ENCODE measurements at regions not wholly inside any gene's neighbourhood (a gene's known extent, or its start where the extent isn't known, plus 50 kb on each side); places are given as distances from the start of the nearest gene placed in this dataset.

GRCh38 chr3:106819440-106819839 is 557.8 kb upstream of the CCDC54 start:
- no peak for TF ChIP-seq CTCF (IDR thresholded peaks at IDR 0.05; ENCODE audit: poor library complexity)
- no peak for TF ChIP-seq EZH2 (IDR thresholded peaks at IDR 0.05; ENCODE audit: borderline replicate concordance)
- TF ChIP-seq EZH2phosphoT487 (IDR thresholded peaks at IDR 0.05; ENCODE audit: low read depth, severe bottlenecking, unreplicated experiment) = no peak
